GM23338 (cell line): ENCODE measurements at regions not wholly inside any gene's neighbourhood (a gene's known extent, or its start where the extent isn't known, plus 50 kb on each side); places are given as distances from the start of the nearest gene placed in this dataset.

Experiments used
- CREB1 ChIP-seq: fragments of 250-450 bp; sonication (Bioruptor Pico); IDR thresholded peaks from 2 replicates; pipeline ENCODE4 v1.5.0; 2020; ENCODE audit warnings: low read depth, mild to moderate bottlenecking, moderate library complexity
- CTCF ChIP-seq, 2 experiments: fragments of 200-600 bp in 1 of 2; sonication (generic) in 1 of 2; conservative IDR thresholded peaks; 2 replicates each; pipeline versions ENCODE4 v1.5.1 to v1.6.1; 2016 to 2017; ENCODE audit warnings: antibody characterized with exemption in 2 of 2, low read depth in 2 of 2, mild to moderate bottlenecking in 2 of 2, moderate library complexity in 1 of 2
- EZH2 ChIP-seq: fragments of 200-600 bp; sonication (generic); IDR thresholded peaks from one replicate; pipeline ENCODE4 v1.8.0; 2017; ENCODE audit warnings: antibody characterized with exemption, mild to moderate bottlenecking, low read depth; ENCODE audit not compliant: unreplicated experiment
- EZH2phosphoT487 ChIP-seq: fragments of 200-600 bp; sonication (generic); IDR thresholded peaks from one replicate; pipeline ENCODE4 v1.8.1; 2018; ENCODE audit warnings: antibody characterized with exemption; ENCODE audit not compliant: unreplicated experiment
- JUNB ChIP-seq: IDR thresholded peaks from one replicate; pipeline ENCODE4 v1.6.1; 2016; ENCODE audit warnings: antibody characterized with exemption; ENCODE audit not compliant: unreplicated experiment
- POLR2AphosphoS5 ChIP-seq: IDR thresholded peaks from 2 replicates; pipeline ENCODE4 v1.6.1; 2016; ENCODE audit warnings: antibody characterized with exemption, low read depth
- REST ChIP-seq: IDR thresholded peaks from one replicate; pipeline ENCODE4 v1.6.1; 2018; ENCODE audit warnings: antibody characterized with exemption; ENCODE audit not compliant: unreplicated experiment
- STAT1 ChIP-seq: IDR thresholded peaks from one replicate; pipeline ENCODE4 v1.6.1; 2016; ENCODE audit warnings: antibody characterized with exemption; ENCODE audit not compliant: unreplicated experiment
- ZNF114 ChIP-seq: fragments of 250-450 bp; sonication (Bioruptor Pico); IDR thresholded peaks from 2 replicates; pipeline ENCODE4 v1.5.0; 2020; ENCODE audit warnings: mild to moderate bottlenecking, moderate library complexity
- TF ChIP-seq, protein P1 (sequence below): IDR thresholded peaks from 2 replicates; pipeline ENCODE4 v1.6.1; 2016; ENCODE audit warnings: antibody characterized with exemption

- TF ChIP-seq EZH2 (no peak), CTCF (conservative IDR thresholded peaks at IDR 0.05; ENCODE audit: low read depth in 2 of 2) (no peak), EZH2phosphoT487 (no peak), POLR2AphosphoS5 (no peak), CREB1 (CRISPR knock-in tag) (no peak), REST (no peak), STAT1 (no peak), ZNF114 (CRISPR knock-in tag) (no peak), JUNB (no peak)
- TF ChIP-seq, protein P1, sequence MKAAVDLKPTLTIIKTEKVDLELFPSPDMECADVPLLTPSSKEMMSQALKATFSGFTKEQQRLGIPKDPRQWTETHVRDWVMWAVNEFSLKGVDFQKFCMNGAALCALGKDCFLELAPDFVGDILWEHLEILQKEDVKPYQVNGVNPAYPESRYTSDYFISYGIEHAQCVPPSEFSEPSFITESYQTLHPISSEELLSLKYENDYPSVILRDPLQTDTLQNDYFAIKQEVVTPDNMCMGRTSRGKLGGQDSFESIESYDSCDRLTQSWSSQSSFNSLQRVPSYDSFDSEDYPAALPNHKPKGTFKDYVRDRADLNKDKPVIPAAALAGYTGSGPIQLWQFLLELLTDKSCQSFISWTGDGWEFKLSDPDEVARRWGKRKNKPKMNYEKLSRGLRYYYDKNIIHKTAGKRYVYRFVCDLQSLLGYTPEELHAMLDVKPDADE, result no peak
These were observed 790.1 kb upstream of the ZNF608 start for GRCh38 chr5:125536582-125536981.
